ENCODE measurements at regions not wholly inside any gene's neighbourhood (a gene's known extent, or its start where the extent isn't known, plus 50 kb on each side); places are given as distances from the start of the nearest gene placed in this dataset.

- DNase-seq = no peak
Measured at GRCh38 chr11:28504555-28505110, 396.4 kb downstream of the METTL15 start.

- no peak for DNase-seq
Measured at GRCh38 chr11:28495333-28495732, 387.1 kb downstream of the METTL15 start.

GRCh38 chr11:28491431-28491830 is 383.2 kb downstream of the METTL15 start:
- no peak for DNase-seq

- DNase-seq = no peak
Measured at GRCh38 chr11:28490773-28491382, 382.7 kb downstream of the METTL15 start.

DNA sequence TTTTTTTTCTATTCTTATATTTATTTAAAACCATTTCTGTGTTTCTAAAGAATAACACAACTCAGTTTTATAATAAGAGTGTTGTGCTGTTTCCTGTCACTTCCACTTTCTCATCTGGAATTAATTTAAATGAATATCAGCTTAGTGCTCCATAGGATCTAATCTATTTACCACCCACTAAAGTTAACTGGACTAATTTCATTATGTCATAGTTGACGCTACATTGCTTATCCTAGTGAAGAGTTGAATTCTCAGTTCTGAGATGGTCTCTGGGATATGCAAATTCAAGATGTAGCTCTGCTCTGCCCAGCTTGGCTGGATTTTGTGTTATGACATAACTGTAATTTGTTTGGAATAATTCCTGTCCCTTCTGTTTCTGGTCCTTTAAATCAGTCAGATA is 380.1 kb downstream of the METTL15 start:
- DNase-seq = no peak

DNA sequence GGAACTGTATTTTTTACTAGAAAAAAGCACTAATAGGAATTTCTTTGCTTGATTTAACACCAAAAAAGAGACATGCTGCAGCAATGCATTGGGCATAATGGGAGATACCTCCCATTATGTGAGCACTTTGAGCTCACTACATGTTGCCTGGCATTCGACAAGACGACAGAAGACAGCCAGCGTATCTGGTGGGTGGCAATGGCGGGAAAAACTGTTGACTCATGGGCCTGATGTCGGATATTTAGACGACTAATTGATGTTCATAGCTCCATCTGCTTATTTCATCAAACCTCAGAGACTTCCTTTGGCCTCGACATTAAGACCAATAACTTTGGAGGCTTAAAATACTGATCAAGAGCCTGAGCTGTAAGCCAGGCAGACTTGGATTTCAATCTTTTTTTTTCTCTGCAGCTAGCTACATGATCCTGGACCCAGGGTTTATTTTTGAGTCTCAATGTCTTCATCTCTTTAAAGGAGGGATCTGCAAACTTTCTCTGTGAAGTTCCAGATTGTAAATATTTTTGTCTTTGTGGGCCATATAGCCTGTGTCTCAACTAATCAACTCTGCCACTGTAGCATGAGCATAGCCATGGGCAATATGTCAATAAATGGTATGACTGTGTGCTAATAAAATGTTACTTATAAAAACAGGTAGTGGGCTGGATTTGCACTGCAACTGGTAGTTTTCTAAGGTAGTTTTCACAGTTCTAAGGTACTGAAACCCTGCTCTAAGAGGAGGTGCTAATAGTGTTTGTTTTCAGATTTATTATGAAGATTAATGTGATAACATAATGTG is 375.1 kb downstream of the METTL15 start:
- DNase-seq = no peak

- no peak for DNase-seq
Measured at GRCh38 chr11:28482666-28483065, 374.5 kb downstream of the METTL15 start.

- no peak for DNase-seq
Measured at GRCh38 chr11:28481616-28482480, 373.7 kb downstream of the METTL15 start.

GRCh38 chr11:28480406-28480805 is 372.2 kb downstream of the METTL15 start:
- DNase-seq = no peak

DNA sequence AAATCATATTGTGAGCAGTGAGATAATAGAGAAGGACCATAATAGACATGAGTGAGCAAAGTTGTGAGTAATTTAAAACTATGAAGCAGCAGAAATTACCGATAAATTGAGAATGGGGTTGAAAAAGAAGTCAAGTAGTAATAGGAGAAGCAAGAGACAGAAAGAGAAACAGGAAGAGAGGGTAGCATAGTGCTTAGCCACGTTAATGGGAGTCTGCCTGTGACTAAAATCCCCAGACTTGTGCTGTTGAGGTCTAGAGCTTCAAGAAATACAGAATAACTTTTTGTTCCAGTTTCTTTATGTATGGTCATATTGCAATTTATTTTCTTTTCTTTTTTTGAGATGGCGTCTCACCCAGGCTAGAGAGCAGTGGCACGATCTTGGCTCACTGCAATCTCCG is 368.7 kb downstream of the METTL15 start:
- DNase-seq = no peak

GRCh38 chr11:28476049-28476448 is 367.9 kb downstream of the METTL15 start:
- no peak for DNase-seq

DNA sequence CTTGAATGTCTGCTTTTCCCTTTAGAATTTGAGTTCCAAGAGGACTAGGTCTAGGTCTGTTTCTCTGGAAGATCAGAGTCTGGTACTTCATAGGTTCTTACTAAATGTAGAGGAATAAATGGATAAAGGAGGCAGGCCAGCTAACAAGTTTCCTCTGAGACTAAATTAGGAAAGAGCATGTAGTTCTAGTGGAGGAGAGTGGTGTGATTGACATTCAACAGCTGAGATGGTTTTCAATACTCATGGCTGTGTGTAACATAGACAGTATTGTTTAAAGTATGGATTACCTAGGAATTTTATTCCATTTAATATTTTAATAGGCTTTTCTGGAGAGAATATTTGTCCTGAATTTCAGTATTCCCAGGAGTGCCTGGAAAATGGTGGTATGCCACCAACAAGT is 364.7 kb downstream of the METTL15 start:
- DNase-seq = no peak

DNA sequence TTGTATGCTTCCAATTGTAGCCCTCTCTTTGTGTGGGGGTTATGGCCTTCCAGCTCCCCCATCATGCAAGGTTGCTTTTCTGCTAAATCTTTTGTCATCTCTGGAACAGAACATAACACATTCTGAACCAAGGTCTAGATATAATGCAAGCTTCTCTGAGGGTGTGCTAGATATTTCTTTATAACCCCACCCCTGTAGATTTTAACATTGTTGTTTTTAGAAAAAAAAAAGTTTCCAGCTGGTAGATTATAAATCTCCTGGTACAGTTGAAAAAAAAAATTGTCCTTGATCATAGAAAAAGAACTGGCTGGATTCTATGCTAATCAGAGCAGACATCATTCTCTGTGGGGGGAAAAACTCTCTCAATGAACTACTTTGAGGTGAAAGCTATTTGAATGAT is 363.3 kb downstream of the METTL15 start:
- DNase-seq = no peak

GRCh38 chr11:28470180-28470579 is 362.0 kb downstream of the METTL15 start:
- no peak for DNase-seq

- DNase-seq = no peak
Measured at GRCh38 chr11:28466506-28466905, 358.3 kb downstream of the METTL15 start.

GRCh38 chr11:28464252-28464867 is 356.2 kb downstream of the METTL15 start:
- no peak for DNase-seq

GRCh38 chr11:28463826-28464225 is 355.6 kb downstream of the METTL15 start:
- no peak for DNase-seq

GRCh38 chr11:28461846-28462245 is 353.7 kb downstream of the METTL15 start:
- no peak for DNase-seq

- no peak for DNase-seq
Measured at GRCh38 chr11:28461338-28461737, 353.1 kb downstream of the METTL15 start.

- no peak for DNase-seq
Measured at GRCh38 chr11:28460348-28460747, 352.2 kb downstream of the METTL15 start.

GRCh38 chr11:28459912-28460311 is 351.7 kb downstream of the METTL15 start:
- no peak for DNase-seq

DNA sequence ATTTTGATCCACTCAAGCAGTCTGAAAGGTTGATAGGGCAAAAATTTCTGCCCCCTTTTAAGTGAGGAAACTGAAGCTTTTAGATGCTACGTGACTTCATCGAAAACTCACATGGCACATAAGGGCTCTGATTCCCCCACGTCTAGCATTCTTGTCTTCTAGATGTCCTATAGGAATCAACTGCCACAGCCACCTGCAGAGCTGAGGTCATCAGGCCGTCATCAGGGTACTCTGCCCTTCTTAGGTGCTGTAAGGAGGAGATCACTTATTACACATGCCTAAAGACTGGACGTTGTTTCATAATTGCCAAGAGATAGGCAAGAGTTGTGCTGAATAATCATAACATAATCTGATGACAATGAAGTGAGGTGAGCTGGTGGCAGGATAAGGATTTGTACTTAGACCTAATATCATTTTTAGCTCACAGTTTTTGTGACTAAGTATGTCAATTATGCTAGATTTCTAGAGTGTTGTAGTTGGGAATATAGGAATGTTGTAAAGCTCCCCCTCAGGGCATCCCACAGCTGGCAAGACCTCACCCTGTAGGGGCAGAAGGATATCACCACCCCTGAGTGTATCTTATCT is 349.4 kb downstream of the METTL15 start:
- DNase-seq = no peak

- DNase-seq = no peak
Measured at GRCh38 chr11:28448186-28448585, 340.0 kb downstream of the METTL15 start.
